A204.1 (cell line): ENCODE measurements at regions not wholly inside any gene's neighbourhood (a gene's known extent, or its start where the extent isn't known, plus 50 kb on each side); places are given as distances from the start of the nearest gene placed in this dataset.

Experiments used
- FAIRE-seq: peaks from 2 replicates; lab custom pipeline; 2012; peaks lifted over from hg19 to GRCh38; lab: Jason Lieb, UNC

- no peak for FAIRE-seq
Measured at GRCh38 chr10:61317706-61318105, 135.5 kb downstream of the TMEM26 start.

- FAIRE-seq, result no peak
Measured at GRCh38 chr10:61316676-61317265, 136.4 kb downstream of the TMEM26 start.

- FAIRE-seq, result no peak
Measured at GRCh38 chr10:61314273-61314672, 138.9 kb downstream of the TMEM26 start.

- FAIRE-seq, result no peak
Measured at GRCh38 chr10:61313460-61313859, 139.7 kb downstream of the TMEM26 start.

GRCh38 chr10:61304746-61305145 is 148.4 kb downstream of the TMEM26 start:
- FAIRE-seq, result no peak

- no peak for FAIRE-seq
Measured at GRCh38 chr10:61302124-61302523, 151.1 kb downstream of the TMEM26 start.

GRCh38 chr10:61301575-61301974 is 151.6 kb downstream of the TMEM26 start:
- FAIRE-seq, result no peak

- FAIRE-seq, result no peak
Measured at GRCh38 chr10:61299841-61300240, 153.3 kb downstream of the TMEM26 start.

GRCh38 chr10:61299156-61299555 is 154.0 kb downstream of the TMEM26 start:
- FAIRE-seq, result no peak

- FAIRE-seq, result no peak
Measured at GRCh38 chr10:61298194-61298593, 155.0 kb downstream of the TMEM26 start.

GRCh38 chr10:61296161-61296560 is 157.0 kb downstream of the TMEM26 start:
- FAIRE-seq, result no peak

GRCh38 chr10:61294131-61294530 is 159.1 kb downstream of the TMEM26 start:
- FAIRE-seq, result no peak

GRCh38 chr10:61289813-61290212 is 163.4 kb downstream of the TMEM26 start:
- no peak for FAIRE-seq

- FAIRE-seq, result no peak
Measured at GRCh38 chr10:61286686-61287085, 166.5 kb downstream of the TMEM26 start.

- no peak for FAIRE-seq
Measured at GRCh38 chr10:61285749-61286148, 167.4 kb downstream of the TMEM26 start.

GRCh38 chr10:61284222-61284890 is 168.8 kb downstream of the TMEM26 start:
- peak; percentile 99 for FAIRE-seq

GRCh38 chr10:61283481-61284221 is 169.5 kb downstream of the TMEM26 start:
- no peak for FAIRE-seq

GRCh38 chr10:61283066-61283465 is 170.1 kb downstream of the TMEM26 start:
- FAIRE-seq, result no peak

GRCh38 chr10:61280303-61280702 is 172.9 kb downstream of the TMEM26 start:
- FAIRE-seq, result no peak

GRCh38 chr10:61279400-61279799 is 173.8 kb downstream of the TMEM26 start:
- FAIRE-seq, result no peak

GRCh38 chr10:61278556-61278955 is 174.6 kb downstream of the TMEM26 start:
- no peak for FAIRE-seq

- FAIRE-seq, result no peak
Measured at GRCh38 chr10:61272781-61273180, 180.4 kb downstream of the TMEM26 start.

- peak; percentile 82 for FAIRE-seq
Measured at GRCh38 chr10:61271127-61271780, 181.9 kb downstream of the TMEM26 start.
